Hepatocyte (in vitro differentiated cells): ENCODE measurements at regions not wholly inside any gene's neighbourhood (a gene's known extent, or its start where the extent isn't known, plus 50 kb on each side); places are given as distances from the start of the nearest gene placed in this dataset.

Experiments used
- DNase-seq: peaks from one replicate; pipeline ENCODE4 v3.0.0-alpha.2; 2016; ENCODE audit warnings: low spot score
- H2AFZ ChIP-seq: fragments of 200-600 bp; sonication (generic); 2 replicates; pipeline ENCODE4 v1.6.0; 2016; ENCODE audit warnings: antibody characterized with exemption, mild to moderate bottlenecking
- H3K27ac ChIP-seq: fragments of 200-600 bp; sonication (generic); 2 replicates; pipeline ENCODE4 v1.5.1; 2016; ENCODE audit warnings: mild to moderate bottlenecking
- H3K27me3 ChIP-seq: fragments of 200-600 bp; sonication (generic); 2 replicates; pipeline ENCODE4 v1.6.1; 2016
- H3K36me3 ChIP-seq: fragments of 200-600 bp; sonication (generic); replicated peaks from 2 replicates; pipeline ENCODE4 v1.5.1; 2016; ENCODE audit warnings: low read depth; ENCODE audit not compliant: insufficient read depth
- H3K4me1 ChIP-seq: fragments of 200-600 bp; sonication (generic); 2 replicates; pipeline ENCODE4 v1.5.1; 2016; ENCODE audit warnings: mild to moderate bottlenecking, moderate library complexity; ENCODE audit not compliant: insufficient read depth
- H3K4me2 ChIP-seq: fragments of 200-600 bp; sonication (generic); 2 replicates; pipeline ENCODE4 v1.6.0; 2016
- H3K4me3 ChIP-seq: fragments of 200-600 bp; sonication (generic); 2 replicates; pipeline ENCODE4 v1.5.1; 2016; ENCODE audit warnings: mild to moderate bottlenecking
- H3K79me2 ChIP-seq: fragments of 200-600 bp; sonication (generic); 2 replicates; pipeline ENCODE4 v1.6.0; 2017; ENCODE audit warnings: mild to moderate bottlenecking
- H3K9me2 ChIP-seq: fragments of 200-600 bp; sonication (generic); replicated peaks from 2 replicates; pipeline ENCODE4 v1.6.0; 2017; ENCODE audit warnings: mild to moderate bottlenecking; ENCODE audit not compliant: insufficient read depth
- H3K9me3 ChIP-seq: fragments of 200-600 bp; sonication (generic); 2 replicates; pipeline ENCODE4 v1.5.1; 2016; ENCODE audit warnings: low read depth, mild to moderate bottlenecking
- H4K20me1 ChIP-seq: fragments of 200-600 bp; sonication (generic); 2 replicates; pipeline ENCODE4 v1.6.0; 2016; ENCODE audit warnings: mild to moderate bottlenecking; ENCODE audit not compliant: insufficient read depth, poor library complexity, severe bottlenecking
- CTCF ChIP-seq: fragments of 200-600 bp; sonication (generic); IDR thresholded peaks from 2 replicates; pipeline ENCODE4 v1.5.1; 2016; ENCODE audit warnings: antibody characterized with exemption, mild to moderate bottlenecking; ENCODE audit not compliant: poor library complexity
- EZH2 ChIP-seq: fragments of 200-600 bp; sonication (generic); IDR thresholded peaks from 2 replicates; pipeline ENCODE4 v1.6.1; 2016; ENCODE audit warnings: antibody characterized with exemption, mild to moderate bottlenecking, borderline replicate concordance
- EZH2phosphoT487 ChIP-seq: fragments of 200-600 bp; sonication (generic); IDR thresholded peaks from one replicate; pipeline ENCODE4 v1.6.1; 2018; ENCODE audit warnings: antibody characterized with exemption, mild to moderate bottlenecking, low read depth, moderate library complexity; ENCODE audit not compliant: unreplicated experiment, severe bottlenecking
- WGBS: methylation state at CpG from one replicate; pipeline ENCODE4 v1.1.6; 2016; ENCODE audit warnings: low lambda C conversion rate; ENCODE audit errors: missing lambda C conversion rate; 5-methylcytosine and 5-hydroxymethylcytosine counted together

- Histone ChIP-seq H2AFZ (no peak overlapping the region), H3K36me3 (no peaks in the 10 kb centered on the region), H3K27ac (no peak overlapping the region), H3K79me2 (no peaks in the 10 kb centered on the region), H3K27me3 (no peaks in the 10 kb centered on the region), H3K9me3 (no peaks in the 10 kb centered on the region), H3K4me2 (no peak overlapping the region), H4K20me1 (no peaks in the 10 kb centered on the region), H3K9me2 (no peaks in the 10 kb centered on the region), H3K4me3 (no peak overlapping the region), H3K4me1 (no peaks in the 10 kb centered on the region)
- TF ChIP-seq CTCF (no peak), EZH2phosphoT487 (no peak), EZH2 (no peak)
- WGBS: 69% methylated on average over 4 of the region's 4 CpGs
- no peak for DNase-seq
These were observed 198.5 kb upstream of the BTBD3 start for GRCh38 chr20:11719153-11719552.

GRCh38 chr20:11721411-11721810 is 196.3 kb upstream of the BTBD3 start:
- no peaks in the 10 kb centered on the region for H3K9me2 ChIP-seq
- TF ChIP-seq EZH2phosphoT487 (no peak), CTCF (no peak), EZH2 (no peak)
- no peak overlapping the region for H2AFZ ChIP-seq
- no peak overlapping the region for H3K27ac ChIP-seq
- H3K9me3 ChIP-seq: no peaks in the 10 kb centered on the region
- H3K4me2 ChIP-seq: no peak overlapping the region
- no peak for DNase-seq
- 90% methylated on average over 2 of the region's 2 CpGs for WGBS
- H3K4me3 ChIP-seq: no peak overlapping the region
- H3K4me1 ChIP-seq: no peaks in the 10 kb centered on the region
- H4K20me1 ChIP-seq: no peaks in the 10 kb centered on the region
- no peaks in the 10 kb centered on the region for H3K27me3 ChIP-seq
- H3K36me3 ChIP-seq: no peaks in the 10 kb centered on the region
- no peaks in the 10 kb centered on the region for H3K79me2 ChIP-seq

- H3K9me3 ChIP-seq: no peaks in the 10 kb centered on the region
- no peak overlapping the region for H3K4me3 ChIP-seq
- H3K9me2 ChIP-seq: no peaks in the 10 kb centered on the region
- TF ChIP-seq CTCF (no peak), EZH2phosphoT487 (no peak), EZH2 (no peak)
- H3K4me1 ChIP-seq: no peaks in the 10 kb centered on the region
- no peak overlapping the region for H3K4me2 ChIP-seq
- H3K27me3 ChIP-seq: no peaks in the 10 kb centered on the region
- no peaks in the 10 kb centered on the region for H4K20me1 ChIP-seq
- H2AFZ ChIP-seq: no peak overlapping the region
- H3K27ac ChIP-seq: no peak overlapping the region
- no peaks in the 10 kb centered on the region for H3K36me3 ChIP-seq
- no peaks in the 10 kb centered on the region for H3K79me2 ChIP-seq
- WGBS: 60% methylated on average over 3 of the region's 3 CpGs
- no peak for DNase-seq
These were observed 193.6 kb upstream of the BTBD3 start for GRCh38 chr20:11724097-11724496.

GRCh38 chr20:11726026-11726425 is 191.7 kb upstream of the BTBD3 start:
- H3K79me2 ChIP-seq: no peaks in the 10 kb centered on the region
- WGBS: 58% methylated on average over 3 of the region's 3 CpGs
- no peaks in the 10 kb centered on the region for H3K9me3 ChIP-seq
- H4K20me1 ChIP-seq: no peaks in the 10 kb centered on the region
- H3K27ac ChIP-seq: no peak overlapping the region
- TF ChIP-seq EZH2 (no peak), EZH2phosphoT487 (no peak), CTCF (no peak)
- no peaks in the 10 kb centered on the region for H3K27me3 ChIP-seq
- H3K4me3 ChIP-seq: no peak overlapping the region
- H3K9me2 ChIP-seq: no peaks in the 10 kb centered on the region
- H2AFZ ChIP-seq: no peak overlapping the region
- no peak for DNase-seq
- no peaks in the 10 kb centered on the region for H3K4me1 ChIP-seq
- H3K36me3 ChIP-seq: no peaks in the 10 kb centered on the region
- H3K4me2 ChIP-seq: no peak overlapping the region
